Neutrophil (primary cell): ENCODE measurements at regions not wholly inside any gene's neighbourhood (a gene's known extent, or its start where the extent isn't known, plus 50 kb on each side); places are given as distances from the start of the nearest gene placed in this dataset.

ENCODE experiments used
- H3K27ac ChIP-seq: fragments of 200-600 bp; sonication (generic); 2 replicates; pipeline ENCODE4 v1.5.1; 2016; ENCODE audit warnings: mild to moderate bottlenecking, moderate library complexity
- H3K27me3 ChIP-seq: fragments of 200-600 bp; sonication (generic); 2 replicates; pipeline ENCODE4 v1.6.0; 2016; ENCODE audit warnings: mild to moderate bottlenecking
- H3K36me3 ChIP-seq: fragments of 200-600 bp; sonication (generic); 2 replicates; pipeline ENCODE4 v1.5.1; 2017
- H3K4me1 ChIP-seq, 2 experiments: fragments of 200-600 bp in 1 of 2; sonication (generic) in 1 of 2; 1 replicate in 1 of 2; 2 replicates in 1 of 2; pipeline versions ENCODE4 v1.5.1 to v1.6.1; 2013 to 2016; ENCODE audit warnings: low read depth in 1 of 2, low read length in 1 of 2, mild to moderate bottlenecking in 1 of 2, moderate library complexity in 1 of 2; ENCODE audit not compliant: control insufficient read depth in 1 of 2, insufficient read depth in 1 of 2
- H3K4me3 ChIP-seq, 2 experiments: fragments of 200-600 bp in 1 of 2; sonication (generic) in 1 of 2; 1 replicate in 1 of 2; 2 replicates in 1 of 2; pipeline ENCODE4 v1.5.1; 2013 to 2016; ENCODE audit warnings: low read depth in 1 of 2, low read length in 1 of 2, mild to moderate bottlenecking in 1 of 2, moderate library complexity in 1 of 2
- H3K9me3 ChIP-seq: fragments of 200-600 bp; sonication (generic); 2 replicates; pipeline ENCODE4 v1.5.1; 2016
- TF ChIP-seq, protein P1 (sequence below): fragments of 200-600 bp; sonication (generic); IDR thresholded peaks from 2 replicates; pipeline ENCODE4 v1.5.1; 2016; ENCODE audit warnings: antibody characterized with exemption

- Histone ChIP-seq H3K36me3 (no peaks in the 10 kb centered on the region), H3K27ac (no peak overlapping the region), H3K27me3 (no peaks in the 10 kb centered on the region), H3K9me3 (no peaks in the 10 kb centered on the region), H3K4me3 (no peak overlapping the region), H3K4me1 (peaks cover 17 to 24% of the 10 kb centered on the region in 2 experiments)
- TF ChIP-seq, protein P1, sequence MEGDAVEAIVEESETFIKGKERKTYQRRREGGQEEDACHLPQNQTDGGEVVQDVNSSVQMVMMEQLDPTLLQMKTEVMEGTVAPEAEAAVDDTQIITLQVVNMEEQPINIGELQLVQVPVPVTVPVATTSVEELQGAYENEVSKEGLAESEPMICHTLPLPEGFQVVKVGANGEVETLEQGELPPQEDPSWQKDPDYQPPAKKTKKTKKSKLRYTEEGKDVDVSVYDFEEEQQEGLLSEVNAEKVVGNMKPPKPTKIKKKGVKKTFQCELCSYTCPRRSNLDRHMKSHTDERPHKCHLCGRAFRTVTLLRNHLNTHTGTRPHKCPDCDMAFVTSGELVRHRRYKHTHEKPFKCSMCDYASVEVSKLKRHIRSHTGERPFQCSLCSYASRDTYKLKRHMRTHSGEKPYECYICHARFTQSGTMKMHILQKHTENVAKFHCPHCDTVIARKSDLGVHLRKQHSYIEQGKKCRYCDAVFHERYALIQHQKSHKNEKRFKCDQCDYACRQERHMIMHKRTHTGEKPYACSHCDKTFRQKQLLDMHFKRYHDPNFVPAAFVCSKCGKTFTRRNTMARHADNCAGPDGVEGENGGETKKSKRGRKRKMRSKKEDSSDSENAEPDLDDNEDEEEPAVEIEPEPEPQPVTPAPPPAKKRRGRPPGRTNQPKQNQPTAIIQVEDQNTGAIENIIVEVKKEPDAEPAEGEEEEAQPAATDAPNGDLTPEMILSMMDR = no peak
These were observed 194.0 kb upstream of the CDH5 start for GRCh38 chr16:66172463-66172862.

DNA sequence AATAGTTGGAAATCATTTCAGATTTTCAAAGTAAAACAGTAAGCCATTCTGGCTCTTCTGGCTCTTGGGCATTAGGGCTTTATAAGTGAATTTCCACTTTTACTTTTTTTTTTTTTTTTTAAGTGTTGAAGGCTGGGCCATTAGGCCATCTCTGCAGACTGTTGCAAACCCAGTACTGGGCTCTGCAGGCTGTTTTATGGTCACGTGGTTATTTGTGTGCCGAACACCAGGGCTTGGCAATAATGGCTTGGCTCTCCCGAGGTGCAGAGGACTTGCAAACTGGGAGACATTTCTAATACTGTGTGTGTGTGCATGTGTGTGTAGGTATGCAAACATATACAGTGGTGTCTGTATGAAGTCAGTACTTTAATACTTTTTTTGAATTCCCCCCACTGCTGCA, 194.9 kb upstream of the CDH5 start:
- peaks cover 25 to 33% of the 10 kb centered on the region in 2 experiments for H3K4me1 ChIP-seq
- H3K36me3 ChIP-seq = no peaks in the 10 kb centered on the region

DNA sequence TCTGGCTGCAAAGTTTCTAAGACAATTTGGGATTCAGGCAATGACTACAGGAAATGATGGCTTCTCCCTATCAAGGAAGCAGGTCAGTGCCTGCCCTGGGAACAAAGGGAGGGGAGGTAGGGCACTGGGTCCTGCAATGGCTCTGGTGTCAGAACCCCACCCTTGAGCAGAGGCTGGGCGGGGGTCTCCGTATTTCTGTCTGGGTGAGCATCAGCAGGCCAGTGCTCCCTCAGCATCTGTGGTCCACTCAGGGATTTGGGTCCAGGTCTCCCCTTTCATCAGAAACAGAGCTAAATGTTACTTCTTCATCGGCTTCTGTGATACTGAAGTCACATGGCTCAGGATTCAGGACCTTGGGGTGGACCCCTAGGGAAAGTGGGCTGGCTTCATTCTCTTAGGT, 195.5 kb upstream of the CDH5 start:
- no peak overlapping the region for H3K27ac ChIP-seq
- TF ChIP-seq, protein P1 = no peak
- no peaks in the 10 kb centered on the region for H3K27me3 ChIP-seq
- no peaks in the 10 kb centered on the region for H3K36me3 ChIP-seq
- H3K4me1 ChIP-seq = peaks cover 31 to 39% of the 10 kb centered on the region in 2 experiments
- no peak overlapping the region for H3K4me3 ChIP-seq
- no peaks in the 10 kb centered on the region for H3K9me3 ChIP-seq

More for the DNA sequence above, 194.9 kb upstream of the CDH5 start:
- Histone ChIP-seq H3K4me3 (no peak overlapping the region), H3K27ac (no peak overlapping the region), H3K9me3 (no peaks in the 10 kb centered on the region), H3K27me3 (no peaks in the 10 kb centered on the region)
- TF ChIP-seq, protein P1 = no peak

DNA sequence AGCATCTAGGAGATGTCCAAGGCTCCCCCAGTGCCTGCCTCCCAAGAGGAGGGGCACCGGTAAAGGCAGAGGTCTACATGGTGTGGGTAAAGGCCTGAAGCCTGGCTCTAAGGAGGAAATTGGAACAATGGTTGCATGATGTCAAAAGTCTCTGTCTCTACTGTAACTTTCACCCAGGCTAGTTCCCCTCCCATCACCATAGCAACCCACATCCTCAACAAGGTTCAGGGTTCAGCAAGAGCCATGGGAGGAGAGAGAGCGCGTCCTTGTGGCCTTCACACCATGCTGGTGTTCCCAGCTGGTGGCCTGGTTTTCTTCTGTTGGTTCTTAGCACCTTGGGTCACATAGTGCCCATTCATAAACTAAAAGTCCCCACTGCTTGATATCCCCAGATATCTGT, 196.7 kb upstream of the CDH5 start:
- Histone ChIP-seq H3K27me3 (no peaks in the 10 kb centered on the region), H3K4me1 (peaks cover 35 to 43% of the 10 kb centered on the region in 2 experiments), H3K4me3 (no peak overlapping the region), H3K36me3 (no peaks in the 10 kb centered on the region), H3K9me3 (no peaks in the 10 kb centered on the region), H3K27ac (peak overlapping the region; percentile 50)
- TF ChIP-seq, protein P1 = no peak

GRCh38 chr16:66168777-66169176, 197.7 kb upstream of the CDH5 start:
- TF ChIP-seq, protein P1 = no peak
- Histone ChIP-seq H3K36me3 (no peaks in the 10 kb centered on the region), H3K27me3 (no peaks in the 10 kb centered on the region), H3K27ac (peak overlapping the region; percentile 52), H3K4me1 (peaks cover 35 to 43% of the 10 kb centered on the region in 2 experiments), H3K4me3 (no peak overlapping the region), H3K9me3 (no peaks in the 10 kb centered on the region)
